ENCODE measurements at regions not wholly inside any gene's neighbourhood (a gene's known extent, or its start where the extent isn't known, plus 50 kb on each side); places are given as distances from the start of the nearest gene placed in this dataset.

GRCh38 chr13:78862446-78862845 is 203.5 kb upstream of the OBI1 start:
- no peak overlapping the region for H3K4me3 ChIP-seq (ENCODE audit: low read depth, low read length)
- TF ChIP-seq CTCF (IDR thresholded peaks at IDR 0.05; ENCODE audit: borderline replicate concordance, insufficient read depth, low read depth, low read length): no peak

- no peak overlapping the region for H3K4me3 ChIP-seq (ENCODE audit: low read depth, low read length)
- TF ChIP-seq CTCF (IDR thresholded peaks at IDR 0.05; ENCODE audit: borderline replicate concordance, insufficient read depth, low read depth, low read length): no peak
These were observed 193.8 kb upstream of the OBI1 start for GRCh38 chr13:78852709-78853108.

- H3K4me3 ChIP-seq (ENCODE audit: low read depth, low read length): no peak overlapping the region
- TF ChIP-seq CTCF (IDR thresholded peaks at IDR 0.05; ENCODE audit: borderline replicate concordance, insufficient read depth, low read depth, low read length): no peak
These were observed 186.9 kb upstream of the OBI1 start for GRCh38 chr13:78845656-78846365.

- H3K4me3 ChIP-seq (ENCODE audit: low read depth, low read length): no peak overlapping the region
- no peak for TF ChIP-seq CTCF (IDR thresholded peaks at IDR 0.05; ENCODE audit: borderline replicate concordance, insufficient read depth, low read depth, low read length)
These were observed 185.2 kb upstream of the OBI1 start for GRCh38 chr13:78844106-78844505.

GRCh38 chr13:78841358-78841963 is 182.5 kb upstream of the OBI1 start:
- H3K4me3 ChIP-seq (ENCODE audit: low read depth, low read length): no peak overlapping the region
- TF ChIP-seq CTCF (IDR thresholded peaks at IDR 0.05; ENCODE audit: borderline replicate concordance, insufficient read depth, low read depth, low read length): no peak

GRCh38 chr13:78836238-78836784 is 177.4 kb upstream of the OBI1 start:
- no peak overlapping the region for H3K4me3 ChIP-seq (ENCODE audit: low read depth, low read length)
- no peak for TF ChIP-seq CTCF (IDR thresholded peaks at IDR 0.05; ENCODE audit: borderline replicate concordance, insufficient read depth, low read depth, low read length)

GRCh38 chr13:78832461-78832860 is 173.5 kb upstream of the OBI1 start:
- no peak for TF ChIP-seq CTCF (IDR thresholded peaks at IDR 0.05; ENCODE audit: borderline replicate concordance, insufficient read depth, low read depth, low read length)
- H3K4me3 ChIP-seq (ENCODE audit: low read depth, low read length): no peak overlapping the region

Measured in GM12875 (cell line).